ENCODE measurements at regions not wholly inside any gene's neighbourhood (a gene's known extent, or its start where the extent isn't known, plus 50 kb on each side); places are given as distances from the start of the nearest gene placed in this dataset.

DNA sequence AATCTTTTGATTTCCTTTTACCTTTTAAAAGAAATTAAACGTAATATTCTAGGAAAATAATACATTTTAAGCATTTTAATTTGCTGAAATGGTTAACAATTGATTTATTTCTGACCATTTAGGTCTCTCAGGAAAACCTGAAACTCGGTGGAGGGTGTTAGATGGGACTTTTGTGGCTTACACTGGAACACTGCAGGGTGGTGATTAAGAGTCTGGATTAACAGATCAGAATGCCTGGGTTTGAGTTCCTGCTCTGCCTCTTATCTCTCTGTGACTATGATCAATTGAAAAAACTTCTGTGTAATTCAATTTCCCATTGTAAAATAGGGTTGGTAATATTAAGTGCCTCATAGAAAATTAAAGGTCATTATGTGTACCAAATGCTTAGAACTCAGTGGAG, 168.7 kb downstream of the UBE2E3 start:
- DNase-seq (ENCODE audit: low read depth in 2 of 2): no peak

DNA sequence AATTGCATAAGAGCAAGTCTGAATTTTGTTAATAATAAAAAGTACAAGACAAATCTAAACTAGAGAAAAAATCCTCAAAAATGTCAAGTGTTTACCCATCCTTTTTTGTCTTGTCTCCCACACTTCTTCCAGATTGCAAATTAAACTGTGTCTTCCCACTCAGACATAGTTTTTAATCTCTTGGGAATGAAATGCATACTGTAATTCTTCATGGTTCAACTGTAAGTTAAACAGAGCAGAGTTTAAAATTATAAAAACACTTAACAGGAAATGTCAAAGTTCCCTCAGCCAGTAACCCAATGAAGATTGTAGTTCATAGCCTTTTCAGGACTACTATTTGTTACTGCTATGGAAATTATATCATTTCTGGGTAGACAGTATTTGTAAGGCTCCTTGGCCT, 171.8 kb downstream of the UBE2E3 start:
- DNase-seq (ENCODE audit: low read depth in 2 of 2): no peak

DNA sequence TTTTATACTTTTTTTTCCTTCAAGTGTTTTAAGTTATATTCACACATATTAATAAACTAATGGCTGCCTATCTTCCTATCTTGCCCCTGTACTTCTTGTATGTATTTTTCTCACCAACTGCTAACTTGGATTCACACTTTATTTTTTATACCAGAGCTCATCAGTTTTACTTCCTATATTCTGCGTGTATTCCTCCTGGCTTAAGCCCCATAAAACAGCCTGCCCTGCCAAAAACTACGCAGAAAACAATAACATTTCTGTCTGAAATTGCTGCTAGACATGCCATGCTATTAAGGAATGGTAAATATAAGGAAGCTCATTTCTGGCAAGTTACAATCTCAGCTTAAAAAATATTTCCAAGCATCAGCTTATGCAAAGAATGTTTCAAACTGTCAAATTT, 172.3 kb downstream of the UBE2E3 start:
- no peak for DNase-seq (ENCODE audit: low read depth in 2 of 2)

DNA sequence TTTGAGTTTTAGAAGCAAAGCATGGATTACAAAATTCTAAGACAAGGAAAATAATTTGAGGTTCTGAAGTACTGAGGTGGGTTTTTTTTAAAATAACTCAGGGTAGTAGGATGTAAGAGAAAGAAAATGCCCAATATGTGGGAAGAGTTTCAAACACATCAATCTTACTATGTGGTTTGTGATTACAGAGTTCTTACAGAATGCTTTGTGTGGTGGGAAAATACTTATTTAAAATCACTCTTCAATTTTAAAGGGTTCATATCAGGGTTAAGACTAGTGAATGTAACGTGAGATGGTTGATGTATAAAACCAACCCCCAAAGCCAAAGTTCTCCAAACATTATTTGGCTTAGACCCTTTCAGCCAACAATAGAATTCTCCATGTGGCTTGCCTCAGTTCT, 173.5 kb downstream of the UBE2E3 start:
- no peak for DNase-seq (ENCODE audit: low read depth in 2 of 2)

DNA sequence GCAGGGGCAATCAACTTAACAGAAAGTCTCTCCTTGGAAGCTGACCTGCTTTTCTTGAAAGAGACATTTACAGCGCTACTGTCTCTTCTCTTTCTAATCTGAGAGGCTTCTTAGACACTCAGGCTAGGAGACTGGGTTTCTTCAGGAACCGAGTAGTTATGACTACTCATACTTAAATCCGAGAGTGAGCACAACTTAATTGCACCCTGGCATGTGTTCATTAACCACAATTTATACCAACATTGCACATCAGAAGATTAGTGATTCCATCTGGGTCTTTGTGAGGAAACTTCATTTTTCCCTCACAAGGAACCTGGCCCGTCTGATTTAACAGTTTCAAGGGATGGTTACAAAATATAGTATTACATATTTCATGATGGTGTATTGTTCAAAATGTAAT, 176.9 kb downstream of the UBE2E3 start:
- no peak for DNase-seq (ENCODE audit: low read depth in 2 of 2)

DNA sequence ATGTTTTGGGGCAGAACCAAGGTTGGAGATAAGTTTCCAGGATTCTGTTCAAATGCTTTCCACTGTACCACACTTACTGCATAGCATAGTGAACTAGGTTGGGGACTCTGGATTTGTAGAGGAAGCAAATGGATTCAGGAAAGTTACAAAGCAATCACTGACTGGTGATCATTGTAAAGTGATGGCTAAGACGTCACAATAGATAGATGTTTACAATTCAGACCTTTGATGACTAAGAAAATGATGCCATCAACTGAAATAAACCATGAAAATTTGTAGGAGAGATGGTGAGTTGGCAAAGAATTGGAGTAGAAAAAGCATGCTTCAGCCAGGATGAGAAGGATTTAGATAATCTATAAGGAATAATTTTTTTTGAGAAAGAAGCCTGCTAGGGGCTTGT, 178.0 kb downstream of the UBE2E3 start:
- DNase-seq (ENCODE audit: low read depth in 2 of 2): no peak

DNA sequence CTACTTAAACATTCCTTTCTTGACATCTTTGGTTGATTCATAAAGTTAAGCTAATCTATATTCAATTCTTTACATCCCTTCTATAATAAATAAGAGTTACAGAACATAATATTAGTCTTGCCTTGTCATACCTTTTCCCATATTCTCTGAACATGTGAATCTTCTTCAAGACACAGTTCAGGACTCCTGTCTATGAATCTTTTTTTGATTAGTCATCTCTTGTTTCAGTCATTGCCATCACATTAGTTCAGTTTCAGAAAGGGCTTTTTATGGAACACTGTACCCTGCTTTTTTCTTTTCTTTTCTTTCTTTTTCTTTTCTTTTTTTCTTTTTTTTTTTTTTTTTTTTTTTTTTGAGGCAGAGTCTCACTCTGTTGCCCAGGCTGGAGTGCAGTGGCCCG, 181.2 kb downstream of the UBE2E3 start:
- no peak for DNase-seq (ENCODE audit: low read depth in 2 of 2)

DNA sequence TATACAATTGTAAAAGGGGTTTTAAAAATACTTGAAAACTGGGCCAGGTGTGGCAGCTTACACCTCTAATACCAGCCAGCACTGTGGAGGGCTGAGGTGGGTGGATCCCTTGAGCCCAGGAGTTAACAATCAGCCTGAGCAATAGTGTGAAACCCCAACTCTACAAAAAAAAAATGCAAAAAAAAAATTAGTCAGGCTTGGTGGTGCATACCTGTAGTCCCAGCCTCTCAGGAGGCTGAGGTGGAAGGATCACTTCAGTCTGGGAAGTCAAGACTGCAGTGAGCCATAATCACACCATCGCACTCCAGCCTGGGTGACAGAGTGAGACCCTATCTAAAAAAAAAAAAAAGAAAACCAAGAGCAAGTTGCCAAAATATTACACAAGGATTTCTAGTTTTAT, 182.7 kb downstream of the UBE2E3 start:
- no peak for DNase-seq (ENCODE audit: low read depth in 2 of 2)

DNA sequence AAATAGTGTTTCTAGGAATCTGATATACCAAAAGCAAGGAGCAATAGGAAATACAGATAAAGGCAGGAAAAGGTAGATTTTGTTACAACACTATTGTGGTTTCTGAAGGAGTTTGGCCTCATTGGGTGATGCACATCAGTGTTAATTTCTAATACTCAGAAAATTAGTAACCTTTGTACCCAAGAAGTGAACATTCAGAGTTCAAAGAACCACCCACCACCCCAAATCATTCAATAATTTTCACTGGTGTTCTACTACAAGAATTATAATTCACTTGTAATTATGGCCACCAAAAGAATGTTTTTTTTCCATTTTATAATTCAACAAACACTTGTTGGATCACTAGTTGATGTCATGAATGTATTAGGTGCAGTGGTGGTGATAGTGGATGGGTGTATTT, 183.3 kb downstream of the UBE2E3 start:
- no peak for DNase-seq (ENCODE audit: low read depth in 2 of 2)

DNA sequence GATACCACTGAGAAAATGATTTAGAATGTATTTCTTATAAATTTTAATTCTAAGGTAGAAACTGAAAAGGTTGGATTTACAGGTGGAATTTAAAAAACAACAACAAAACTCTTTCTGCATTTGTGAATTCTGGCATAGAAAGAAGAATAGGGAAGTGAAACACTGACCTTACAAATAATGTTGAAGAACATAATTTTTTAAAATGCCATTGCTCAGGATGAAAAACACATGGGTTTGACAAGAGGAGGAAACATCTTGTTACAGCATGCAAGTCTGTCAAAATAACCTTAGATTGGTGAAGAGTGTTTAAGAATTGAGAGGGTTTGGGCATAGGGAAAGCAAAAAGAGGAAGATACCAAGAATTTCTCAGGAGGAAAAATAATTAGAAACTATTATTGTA, 184.3 kb downstream of the UBE2E3 start:
- DNase-seq (ENCODE audit: low read depth in 2 of 2): no peak

DNA sequence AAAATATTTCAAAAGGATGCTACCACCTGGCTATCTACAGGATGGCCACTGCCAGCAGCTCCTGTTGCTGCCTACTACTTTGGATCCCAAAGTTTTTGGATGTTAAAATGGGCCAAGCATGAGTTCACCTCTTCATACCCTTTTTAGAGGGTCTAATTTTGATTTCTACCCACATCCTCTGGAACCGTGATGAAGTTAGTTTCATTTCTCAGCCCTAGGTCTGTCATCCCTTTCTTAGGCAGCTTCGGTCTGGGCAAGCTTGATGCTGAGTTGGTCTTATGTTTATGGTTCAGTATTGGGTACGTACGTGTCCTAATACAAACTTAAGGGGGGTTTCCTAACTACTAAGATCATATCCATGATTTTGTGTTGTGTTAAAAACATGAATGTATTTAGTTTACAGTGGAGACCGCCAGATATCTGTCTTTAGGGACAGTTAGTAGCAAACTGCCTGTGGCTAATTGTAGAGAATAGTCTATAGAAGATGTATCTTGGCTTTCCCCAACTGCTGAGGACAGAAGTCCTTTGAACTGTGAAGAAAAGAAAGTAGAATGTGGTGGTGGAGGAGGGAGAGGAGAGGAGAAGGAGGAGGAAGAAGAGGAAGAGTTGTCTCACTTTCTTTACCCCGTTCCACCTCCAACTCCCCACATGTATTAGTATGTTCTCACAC, 184.9 kb downstream of the UBE2E3 start:
- DNase-seq (ENCODE audit: low read depth in 2 of 2): no peak

DNA sequence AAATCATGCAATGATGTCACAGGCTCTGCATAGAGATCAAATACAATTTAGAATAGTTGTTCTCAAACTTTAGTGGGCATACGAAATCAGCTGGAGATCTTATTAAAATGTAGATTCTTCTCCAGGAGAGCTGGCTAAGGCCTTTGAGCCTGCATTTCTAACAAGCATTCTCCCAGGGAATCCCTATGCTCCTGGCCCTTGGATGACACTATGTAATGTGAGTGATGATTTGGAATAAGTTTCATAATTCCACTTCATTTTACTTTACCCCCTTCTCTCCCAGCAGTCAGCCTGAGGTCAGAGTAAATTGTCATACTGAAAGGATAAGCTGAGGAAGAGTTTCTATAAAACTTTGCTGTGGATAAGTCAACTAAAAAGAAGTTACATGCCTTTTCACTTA, 189.1 kb downstream of the UBE2E3 start:
- DNase-seq (ENCODE audit: low read depth in 2 of 2): no peak

DNA sequence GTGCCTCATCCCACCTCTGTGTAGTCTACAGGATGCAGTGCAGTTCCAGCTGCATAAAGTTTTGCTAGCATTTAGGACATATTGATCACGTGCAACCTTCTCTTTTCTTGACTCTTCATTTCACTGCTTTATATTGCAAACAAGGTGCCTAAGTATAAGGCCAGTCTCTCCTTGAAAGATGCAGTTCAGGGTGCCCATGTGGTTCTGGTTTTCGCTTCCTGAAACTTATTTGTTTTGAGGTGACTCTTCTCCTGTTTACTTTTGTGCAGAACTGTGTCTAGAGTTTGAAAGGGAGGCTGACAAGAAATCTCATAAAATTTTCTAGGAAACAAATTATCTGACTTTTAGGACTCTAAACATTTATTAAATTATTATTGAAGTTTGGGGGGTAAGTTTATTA, 189.9 kb downstream of the UBE2E3 start:
- no peak for DNase-seq (ENCODE audit: low read depth in 2 of 2)

DNA sequence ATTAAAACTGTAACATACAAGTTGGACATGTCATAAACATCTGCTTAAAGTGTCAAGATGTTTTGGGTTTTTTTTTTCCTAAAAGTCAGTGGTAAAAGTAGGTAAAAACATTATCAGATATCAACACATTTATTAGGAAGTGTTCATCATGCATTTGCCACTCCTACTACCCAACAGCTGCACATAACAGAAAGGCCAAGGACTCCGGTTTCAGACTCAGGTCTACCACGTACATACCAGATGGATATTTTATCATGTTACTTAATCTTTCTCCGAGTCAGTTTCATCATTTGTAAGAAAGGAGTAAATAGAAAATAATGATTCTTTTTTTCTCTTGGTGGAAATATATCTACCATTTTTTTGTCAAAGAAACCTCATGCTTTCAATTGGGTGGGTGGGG, 192.3 kb downstream of the UBE2E3 start:
- no peak for DNase-seq (ENCODE audit: low read depth in 2 of 2)

DNA sequence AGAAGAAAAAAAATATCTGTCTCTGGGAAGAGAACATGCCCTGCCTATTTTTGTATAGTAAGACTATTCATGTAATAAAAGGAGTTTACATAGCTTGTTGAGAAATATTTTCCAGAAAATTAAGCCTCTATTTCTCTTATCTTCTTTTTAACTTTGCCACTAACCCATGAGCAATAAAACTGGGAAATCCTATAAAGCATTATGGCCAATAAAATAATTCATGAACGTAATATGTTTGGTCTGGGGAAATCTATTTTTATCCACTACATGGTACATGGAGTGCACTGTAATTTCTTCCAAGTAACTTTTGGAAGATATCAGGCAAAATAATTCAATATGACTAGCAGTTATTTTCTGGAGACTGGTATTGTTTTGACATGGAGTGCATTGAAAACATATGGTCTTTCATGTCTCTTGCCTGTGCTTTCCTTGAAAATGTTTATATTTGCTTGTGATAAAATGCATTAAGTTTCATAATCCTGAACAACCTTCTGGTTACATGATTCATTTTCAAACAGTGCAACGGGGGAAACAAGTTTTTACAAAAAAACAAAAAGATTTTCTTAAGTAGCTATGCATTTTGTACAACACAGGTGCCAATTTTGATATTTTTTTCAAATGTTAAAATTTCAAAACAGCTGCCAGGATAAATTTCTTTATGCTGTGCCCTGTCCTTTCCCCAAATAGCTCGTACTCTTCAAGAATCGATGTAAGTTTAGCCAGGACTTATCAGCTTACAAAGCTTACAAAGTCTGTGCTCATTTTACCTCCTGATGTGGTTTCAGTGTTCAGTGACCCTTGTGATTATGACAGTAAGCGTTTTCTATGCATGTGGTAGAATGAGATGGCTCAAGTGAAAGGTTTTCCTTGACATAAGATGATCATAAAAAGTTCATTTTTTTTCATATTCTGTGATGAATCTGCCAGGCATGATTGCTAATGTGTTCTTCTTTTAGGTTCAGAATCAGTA, 194.5 kb downstream of the UBE2E3 start:
- DNase-seq (ENCODE audit: low read depth in 2 of 2): no peak

DNA sequence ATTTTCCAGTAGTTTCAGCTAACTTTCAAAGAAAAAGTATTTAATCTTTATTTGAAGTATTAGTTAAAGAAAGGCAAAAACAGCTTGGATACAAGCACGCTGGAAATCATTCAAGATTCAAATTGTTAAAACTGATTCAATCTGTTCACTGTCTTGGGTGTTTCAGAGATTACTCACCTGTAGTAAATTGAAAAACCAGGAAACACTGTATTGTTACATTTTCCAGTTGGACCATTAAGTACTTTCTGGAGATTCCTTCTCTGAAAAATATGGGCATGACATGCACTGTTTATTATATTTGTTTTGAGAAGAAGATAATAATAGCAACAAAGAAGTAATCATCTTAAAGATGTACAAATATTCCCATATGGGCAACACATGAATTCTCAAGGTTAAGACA, 196.1 kb downstream of the UBE2E3 start:
- DNase-seq (ENCODE audit: low read depth in 2 of 2): no peak

DNA sequence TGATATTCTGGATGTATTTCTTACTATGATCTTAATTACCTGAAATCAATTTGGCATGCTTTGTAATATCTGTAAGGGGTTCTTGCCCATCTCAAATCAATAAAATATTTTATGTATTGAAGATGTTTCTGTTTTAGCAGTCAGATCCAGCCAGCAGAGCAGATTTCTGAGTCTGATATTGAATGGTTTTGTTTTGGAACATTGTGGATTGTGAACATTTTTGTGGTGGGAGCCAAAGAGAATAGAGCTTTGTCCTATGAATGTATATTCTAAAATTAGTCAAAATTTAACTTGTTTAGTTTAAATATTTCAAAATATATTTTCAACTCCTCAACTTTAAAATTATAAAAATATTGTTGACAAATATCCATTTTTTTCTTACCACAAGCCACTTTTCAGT, 197.0 kb downstream of the UBE2E3 start:
- no peak for DNase-seq (ENCODE audit: low read depth in 2 of 2)

DNA sequence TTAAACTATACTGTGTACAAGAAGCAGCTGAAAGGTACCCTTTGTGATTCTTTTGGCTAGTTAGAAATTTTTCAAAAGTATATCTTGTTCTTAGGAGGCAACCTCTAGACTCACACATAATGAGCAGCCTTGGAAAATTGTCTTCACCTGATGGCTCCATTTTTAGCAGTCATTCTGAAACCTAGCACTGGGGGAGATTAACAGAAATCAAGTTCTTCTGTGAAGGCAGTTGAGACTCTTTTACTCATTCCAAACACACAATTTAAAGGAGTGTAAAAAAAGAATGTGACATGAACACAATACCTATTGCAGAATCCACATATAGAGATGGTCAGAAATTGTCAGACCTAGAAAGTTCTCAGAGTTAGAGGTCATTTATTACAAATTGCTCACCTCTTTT, 197.7 kb downstream of the UBE2E3 start:
- DNase-seq (ENCODE audit: low read depth in 2 of 2): no peak

DNA sequence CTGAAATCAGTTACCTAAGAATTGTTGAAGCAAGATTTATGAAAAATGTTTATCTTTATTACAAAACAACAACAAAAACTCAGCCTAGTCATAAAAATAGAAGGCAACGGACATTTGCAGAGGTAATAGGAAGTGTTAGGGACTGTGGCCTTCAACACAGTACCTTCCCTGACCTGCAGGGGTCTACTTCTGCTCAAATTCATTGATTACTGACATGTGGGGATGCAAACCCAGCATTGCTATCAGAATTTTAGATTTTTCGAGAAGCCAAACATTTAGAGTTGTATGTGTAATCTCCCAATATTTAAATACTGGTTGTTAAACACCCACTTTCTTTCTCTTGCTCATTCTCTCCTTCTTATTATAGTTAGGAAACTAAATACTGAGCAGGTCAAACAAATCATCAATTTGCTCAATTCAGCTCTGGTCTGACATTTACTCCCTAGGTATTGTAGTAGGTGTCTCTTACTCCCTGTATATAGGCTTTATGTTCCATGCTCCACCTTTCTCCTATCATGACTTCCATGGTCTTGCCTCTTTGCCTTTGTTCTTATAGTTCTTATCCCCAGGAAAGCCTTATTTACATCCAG, 198.5 kb downstream of the UBE2E3 start:
- no peak for DNase-seq (ENCODE audit: low read depth in 2 of 2)

DNA sequence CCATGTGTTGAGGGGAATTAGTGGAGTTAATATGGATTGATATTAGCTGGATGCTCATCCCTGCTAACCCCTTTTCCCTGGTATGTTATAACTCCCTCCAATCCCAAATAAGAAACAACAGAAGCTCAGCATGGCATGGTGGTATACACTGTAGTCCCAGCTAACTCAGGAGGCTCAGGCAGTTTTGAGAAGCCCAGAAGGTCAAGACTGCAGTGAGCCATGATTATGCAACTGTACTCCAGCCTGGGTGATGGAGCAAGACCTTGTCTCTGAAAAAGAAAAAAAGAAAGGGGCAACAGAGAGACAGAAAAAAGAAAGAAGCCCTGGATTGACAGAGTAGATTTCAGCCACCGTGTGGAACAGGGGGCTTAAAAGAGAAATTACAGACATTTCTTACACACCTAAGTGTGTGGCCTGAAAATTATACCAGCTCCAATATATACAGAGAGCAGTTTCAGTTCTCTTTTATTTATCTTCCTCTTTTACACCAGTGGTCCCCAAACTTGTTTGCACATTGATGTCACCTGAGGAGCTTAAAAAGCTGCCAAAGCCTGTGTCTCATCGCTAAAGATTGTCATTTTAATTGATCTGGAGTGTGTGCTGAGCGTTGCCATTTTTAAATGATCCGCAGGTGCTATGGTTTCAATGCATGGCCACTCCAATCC, 203.6 kb downstream of the UBE2E3 start:
- no peak for DNase-seq (ENCODE audit: low read depth in 2 of 2)

DNA sequence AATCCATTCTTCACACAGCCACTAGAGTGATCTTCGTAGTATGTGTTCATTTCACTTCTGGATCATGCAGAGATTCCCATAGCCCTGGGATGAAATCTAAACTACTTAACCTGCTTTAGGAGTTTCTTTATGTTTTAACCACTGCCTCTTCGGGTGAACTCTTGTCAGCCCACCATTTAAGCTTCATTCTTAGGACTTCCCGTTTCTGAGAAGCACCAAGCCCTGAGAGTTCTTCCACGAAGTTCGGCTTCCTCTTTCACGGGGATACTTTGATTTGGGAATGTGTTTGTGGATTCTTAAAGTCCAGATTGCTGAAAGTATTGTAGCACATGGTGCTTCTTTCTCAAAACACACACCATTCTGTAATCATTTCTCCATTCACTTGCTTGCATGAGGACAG, 205.0 kb downstream of the UBE2E3 start:
- no peak for DNase-seq (ENCODE audit: low read depth in 2 of 2)

DNA sequence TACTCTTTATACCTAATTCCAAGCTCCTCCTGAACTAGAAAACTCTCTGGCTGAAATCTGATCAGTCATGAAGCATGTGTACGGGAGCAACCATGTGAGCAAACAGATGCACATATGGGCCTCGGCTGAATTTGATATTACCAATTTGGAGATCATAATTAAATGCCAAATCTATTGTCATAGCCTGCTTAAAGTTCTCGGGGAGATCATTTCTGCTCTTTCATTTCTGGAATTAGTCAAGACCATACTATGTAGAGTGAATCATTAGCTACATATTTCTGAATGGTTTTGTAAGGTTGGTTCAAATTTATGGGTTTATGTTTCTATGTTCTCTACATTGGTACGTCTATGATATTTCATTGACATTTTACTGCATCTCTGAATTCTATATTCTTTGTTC, 205.5 kb downstream of the UBE2E3 start:
- no peak for DNase-seq (ENCODE audit: low read depth in 2 of 2)
